GM12874 (cell line): ENCODE measurements at regions not wholly inside any gene's neighbourhood (a gene's known extent, or its start where the extent isn't known, plus 50 kb on each side); places are given as distances from the start of the nearest gene placed in this dataset.

ENCODE experiments used
- TF ChIP-seq, protein P1 (sequence below): IDR thresholded peaks from 2 replicates; pipeline ENCODE4 v1.5.1; 2011; ENCODE audit warnings: low read depth, mild to moderate bottlenecking, control low read depth, low read length, moderate library complexity; ENCODE audit not compliant: insufficient read depth

DNA sequence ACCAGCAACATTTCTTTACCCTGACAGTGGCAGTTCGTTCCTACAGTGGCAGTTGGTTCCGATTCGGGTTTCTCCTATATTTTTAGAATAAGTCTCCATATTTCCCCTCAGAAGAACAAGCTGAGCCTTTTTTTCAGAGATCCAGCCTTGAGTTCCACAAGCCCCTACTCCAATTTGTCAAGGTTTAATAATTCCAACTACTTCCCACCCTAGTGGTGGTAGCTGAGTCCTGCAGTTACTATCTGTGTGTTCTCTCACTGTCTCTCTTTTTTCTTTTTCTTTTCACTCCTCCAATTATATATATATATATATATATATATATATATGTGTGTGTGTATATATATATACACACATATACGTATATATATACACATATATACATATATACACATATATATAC, 1347.3 kb downstream of the PCDH9 start:
- TF ChIP-seq, protein P1, sequence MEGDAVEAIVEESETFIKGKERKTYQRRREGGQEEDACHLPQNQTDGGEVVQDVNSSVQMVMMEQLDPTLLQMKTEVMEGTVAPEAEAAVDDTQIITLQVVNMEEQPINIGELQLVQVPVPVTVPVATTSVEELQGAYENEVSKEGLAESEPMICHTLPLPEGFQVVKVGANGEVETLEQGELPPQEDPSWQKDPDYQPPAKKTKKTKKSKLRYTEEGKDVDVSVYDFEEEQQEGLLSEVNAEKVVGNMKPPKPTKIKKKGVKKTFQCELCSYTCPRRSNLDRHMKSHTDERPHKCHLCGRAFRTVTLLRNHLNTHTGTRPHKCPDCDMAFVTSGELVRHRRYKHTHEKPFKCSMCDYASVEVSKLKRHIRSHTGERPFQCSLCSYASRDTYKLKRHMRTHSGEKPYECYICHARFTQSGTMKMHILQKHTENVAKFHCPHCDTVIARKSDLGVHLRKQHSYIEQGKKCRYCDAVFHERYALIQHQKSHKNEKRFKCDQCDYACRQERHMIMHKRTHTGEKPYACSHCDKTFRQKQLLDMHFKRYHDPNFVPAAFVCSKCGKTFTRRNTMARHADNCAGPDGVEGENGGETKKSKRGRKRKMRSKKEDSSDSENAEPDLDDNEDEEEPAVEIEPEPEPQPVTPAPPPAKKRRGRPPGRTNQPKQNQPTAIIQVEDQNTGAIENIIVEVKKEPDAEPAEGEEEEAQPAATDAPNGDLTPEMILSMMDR = 0 out of 2 replicates have a peak, but pooled peaks have one; percentile 20

DNA sequence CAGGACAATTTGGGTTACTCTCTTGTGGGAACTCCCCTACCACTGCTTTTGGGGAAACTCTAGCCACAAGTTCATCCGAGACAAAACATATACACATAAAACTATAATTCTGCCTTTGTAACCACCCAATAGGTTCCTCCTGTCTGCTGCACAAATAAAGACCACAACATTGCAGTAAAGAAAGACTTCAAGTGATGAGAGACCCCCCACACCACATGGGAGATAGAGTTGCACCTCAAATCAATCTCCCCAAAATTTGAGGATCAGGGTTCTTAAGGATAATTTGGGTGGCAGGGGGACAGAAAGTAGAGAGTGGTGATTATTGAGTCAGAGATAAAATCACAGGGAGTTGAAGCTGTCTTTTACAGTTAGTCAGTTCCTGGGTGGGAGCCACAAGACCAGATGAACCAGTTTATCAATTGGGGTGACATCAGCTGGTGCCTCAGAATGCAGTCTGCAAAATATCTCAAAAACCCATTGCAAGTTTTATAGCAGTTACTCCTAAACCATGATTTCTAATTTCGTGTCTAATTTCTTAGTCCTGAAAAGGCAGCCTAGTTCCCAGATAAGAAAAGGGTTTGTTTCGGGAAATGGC, 1348.5 kb downstream of the PCDH9 start:
- TF ChIP-seq, protein P1 = no peak

DNA sequence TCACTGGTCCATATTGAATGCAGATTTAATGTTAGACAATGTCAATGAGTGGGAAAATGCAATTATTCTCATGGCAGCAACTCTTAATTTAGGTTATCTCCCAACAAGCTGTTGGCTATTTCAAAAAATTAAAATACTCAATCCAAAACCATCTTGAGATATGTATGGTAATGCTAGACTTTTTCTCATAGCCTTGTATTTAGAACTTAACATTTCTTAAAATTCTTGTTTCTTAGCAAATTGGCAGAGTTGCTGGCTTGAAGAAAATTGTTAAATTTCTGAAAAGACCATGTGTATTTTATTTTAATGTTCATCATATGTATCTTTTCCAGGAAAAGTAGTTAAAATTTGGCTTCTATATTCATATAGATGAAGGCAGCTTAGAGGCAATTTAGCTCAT, 1355.1 kb downstream of the PCDH9 start:
- TF ChIP-seq, protein P1 = no peak

DNA sequence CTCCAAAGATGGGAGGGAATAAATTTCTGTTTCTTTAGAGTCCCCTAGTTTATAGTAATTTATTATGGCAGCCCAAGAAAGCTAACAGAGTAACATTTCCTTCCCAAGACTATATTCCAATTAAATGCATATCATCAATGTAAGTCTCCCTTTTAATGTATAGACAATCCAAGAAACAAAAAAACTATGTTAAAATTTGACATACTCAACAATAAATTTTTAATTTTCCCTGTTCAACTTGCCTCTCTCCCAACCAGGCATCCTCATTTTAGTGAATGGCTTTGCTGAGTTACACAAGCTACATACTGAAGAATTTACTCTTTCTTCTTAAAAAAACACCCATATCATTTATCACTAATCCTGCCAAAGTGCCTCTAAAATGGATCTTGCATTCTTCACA, 1357.7 kb downstream of the PCDH9 start:
- TF ChIP-seq, protein P1 = no peak

DNA sequence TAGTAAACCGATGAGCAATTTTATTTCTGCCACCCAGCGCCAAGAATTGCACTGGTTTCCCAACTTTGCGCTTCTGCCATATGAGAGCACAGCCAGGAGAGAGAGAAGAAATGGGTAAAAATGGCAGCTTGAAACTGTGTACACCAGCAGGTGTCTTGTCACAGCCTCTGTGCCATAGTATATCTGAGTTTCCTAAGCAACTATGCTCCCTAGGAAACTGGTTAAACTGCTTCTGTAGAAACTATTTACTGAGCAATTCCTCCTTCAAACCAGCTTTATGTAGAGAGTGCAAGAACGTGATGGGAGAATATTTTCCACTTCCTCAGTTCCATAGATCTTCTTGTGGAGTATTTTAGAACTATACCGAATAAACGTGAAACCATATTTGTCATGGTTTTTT, 1361.3 kb downstream of the PCDH9 start:
- TF ChIP-seq, protein P1 = no peak

DNA sequence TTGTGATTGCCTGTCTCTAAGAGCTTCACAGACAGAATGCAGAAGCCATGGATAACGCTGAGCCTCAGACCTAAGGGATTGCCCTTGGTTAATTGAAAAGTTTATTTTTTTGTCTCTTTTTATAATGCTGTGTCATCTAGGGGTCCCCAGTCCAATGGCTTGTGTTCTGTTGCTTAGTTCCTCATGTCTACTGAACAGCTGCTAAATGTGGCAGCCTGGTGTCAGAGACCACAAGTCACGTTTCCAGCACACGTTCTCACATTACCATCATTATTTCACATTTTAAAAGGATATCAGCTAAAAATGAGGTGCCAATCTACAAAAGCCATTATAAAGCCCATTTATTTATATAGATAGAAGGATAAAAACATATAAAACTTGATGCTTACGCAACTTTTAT, 1362.0 kb downstream of the PCDH9 start:
- TF ChIP-seq, protein P1 = no peak

DNA sequence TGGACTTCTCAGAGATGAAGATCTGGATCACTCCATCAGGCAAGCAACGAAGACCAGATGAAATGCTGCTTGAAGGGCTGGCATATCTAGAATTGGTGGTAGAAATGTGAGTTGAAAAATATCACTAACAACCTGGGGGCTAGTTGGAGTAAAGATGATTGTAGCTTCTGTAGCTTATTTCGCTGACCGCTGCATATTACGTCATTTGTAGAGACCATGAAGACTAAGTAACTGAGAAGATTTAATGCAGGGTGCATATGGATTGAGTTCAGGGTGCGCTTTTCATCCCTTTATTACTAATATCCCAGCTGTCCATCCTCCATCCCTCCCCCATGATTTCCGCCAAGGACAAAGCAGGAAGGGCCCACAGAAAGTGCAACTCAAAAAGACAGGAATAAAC, 1364.0 kb downstream of the PCDH9 start:
- TF ChIP-seq, protein P1 = no peak
